Esophagus (tissue), 2 donors: ENCODE measurements at regions not wholly inside any gene's neighbourhood (a gene's known extent, or its start where the extent isn't known, plus 50 kb on each side); places are given as distances from the start of the nearest gene placed in this dataset.

Experiments used
- H3K27ac ChIP-seq, 2 donors: one replicate each; pipeline ENCODE4 v1.5.1; 2013; ENCODE audit warnings: low read depth in 2 of 2, mild to moderate bottlenecking in 2 of 2, inconsistent platforms in 1 of 2, low read length in 1 of 2, moderate library complexity in 1 of 2
- H3K27me3 ChIP-seq, 2 donors: one replicate each; pipeline ENCODE4 v1.6.1; 2013; ENCODE audit warnings: low read length in 2 of 2, control low read depth in 1 of 2, mild to moderate bottlenecking in 1 of 2; ENCODE audit not compliant: insufficient read depth in 2 of 2, control insufficient read depth in 1 of 2
- H3K36me3 ChIP-seq, 2 donors: one replicate each; pipeline ENCODE4 v1.6.1; 2013; ENCODE audit warnings: low read length in 1 of 2; ENCODE audit not compliant: control insufficient read depth in 2 of 2, insufficient read depth in 2 of 2
- H3K4me1 ChIP-seq, 2 donors: one replicate each; pipeline ENCODE4 v1.6.1; 2013; ENCODE audit warnings: low read length in 1 of 2; ENCODE audit not compliant: control insufficient read depth in 2 of 2, insufficient read depth in 2 of 2
- H3K4me3 ChIP-seq, 2 donors: one replicate each; pipeline ENCODE4 v1.5.1; 2013; ENCODE audit warnings: low read length in 2 of 2, mild to moderate bottlenecking in 2 of 2, low read depth in 1 of 2, moderate library complexity in 1 of 2
- H3K9me3 ChIP-seq, 2 donors: one replicate each; pipeline ENCODE4 v1.6.1; 2013; ENCODE audit warnings: mild to moderate bottlenecking in 2 of 2, low read depth in 1 of 2, low read length in 1 of 2, moderate library complexity in 1 of 2; ENCODE audit not compliant: control insufficient read depth in 2 of 2, insufficient read depth in 1 of 2
- WGBS, 2 donors: extraction: QIAGEN DNeasy Blood & Tissue Kit; methylation state at CpG; one replicate each; pipeline ENCODE4 v1.1.7; 2013; 5-methylcytosine and 5-hydroxymethylcytosine counted together
- donor health status: healthy with polysubstance abuse.
- donor health status: Bipolar disorder and iron deficiency.

DNA sequence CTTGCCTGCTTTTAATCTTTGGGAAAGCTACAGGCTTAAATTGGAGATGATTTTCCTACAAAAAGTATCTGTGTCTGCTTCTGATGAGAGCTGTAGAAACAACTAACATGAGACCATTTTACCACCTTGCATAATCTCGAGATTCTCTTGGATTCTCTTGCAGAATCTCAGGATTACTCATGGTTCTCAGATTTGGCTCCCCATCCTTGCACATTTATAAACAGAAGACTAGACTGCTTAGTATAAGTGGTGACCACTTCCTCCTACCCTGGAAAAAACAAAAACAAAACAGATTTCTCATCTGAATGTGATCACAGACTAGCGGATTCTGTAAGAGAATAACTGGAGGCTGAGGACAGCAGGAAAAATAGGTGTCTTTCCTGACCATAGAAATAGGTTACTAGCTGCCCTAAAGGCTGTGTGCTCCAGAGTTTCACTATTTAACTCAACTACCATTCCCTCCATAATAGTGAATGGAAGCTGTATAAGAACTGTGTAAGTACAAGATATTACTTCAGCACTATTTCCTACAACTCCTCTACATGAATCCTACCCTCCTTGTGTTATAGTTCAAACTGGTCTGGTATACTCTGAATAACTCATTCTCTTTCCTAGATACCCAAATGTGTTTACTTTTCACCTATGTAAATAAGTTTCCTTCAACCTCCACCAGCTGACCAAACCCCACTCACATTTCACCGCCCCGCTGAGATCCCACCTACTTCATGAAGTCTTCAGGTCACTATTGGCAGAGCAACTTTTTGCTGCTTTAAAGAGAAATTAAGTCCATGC lies 122.2 kb upstream of the C2CD4B start:
- Histone ChIP-seq H3K9me3 (no peaks in the 10 kb centered on the region), H3K27ac (no peak overlapping the region), H3K4me1 (no peaks in the 10 kb centered on the region), H3K27me3 (peaks cover 0 to 2% of the 10 kb centered on the region in 2 donors), H3K4me3 (no peak overlapping the region), H3K36me3 (no peaks in the 10 kb centered on the region)
- 67 to 68% methylated on average over 4 of the region's 4 CpGs for WGBS, 2 donors

DNA sequence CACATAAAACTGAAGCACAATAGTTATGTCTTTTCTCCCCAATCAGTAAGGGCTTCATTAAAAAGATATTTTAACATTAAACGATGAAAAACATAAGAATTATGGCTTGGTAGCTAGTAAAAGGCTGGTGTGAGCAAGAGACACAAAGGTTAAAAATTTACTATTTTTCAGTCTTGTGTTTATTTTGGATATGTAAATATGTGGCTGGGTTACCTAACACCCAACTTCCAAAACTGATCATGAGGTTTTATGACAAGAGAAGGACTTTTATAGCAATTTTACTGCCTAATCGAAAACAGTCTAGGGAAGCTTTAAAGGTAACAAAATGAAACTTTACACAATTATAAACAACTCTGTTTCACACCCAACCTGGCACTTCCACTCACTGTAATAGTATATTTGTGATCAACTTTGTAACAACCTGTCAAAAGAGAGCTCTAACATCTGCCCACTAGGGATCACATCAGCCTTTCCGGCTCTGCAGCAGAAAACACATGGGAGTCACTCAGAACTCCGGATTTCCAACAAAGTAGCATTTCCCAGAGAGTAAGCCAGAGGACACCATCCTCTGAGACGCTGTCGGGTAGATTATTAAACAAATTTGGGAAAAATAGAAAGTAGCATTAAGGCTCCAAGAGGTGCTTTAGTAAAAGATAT lies 123.4 kb upstream of the C2CD4B start:
- 74 to 79% methylated on average over 6 of the region's 6 CpGs for WGBS, 2 donors

DNA sequence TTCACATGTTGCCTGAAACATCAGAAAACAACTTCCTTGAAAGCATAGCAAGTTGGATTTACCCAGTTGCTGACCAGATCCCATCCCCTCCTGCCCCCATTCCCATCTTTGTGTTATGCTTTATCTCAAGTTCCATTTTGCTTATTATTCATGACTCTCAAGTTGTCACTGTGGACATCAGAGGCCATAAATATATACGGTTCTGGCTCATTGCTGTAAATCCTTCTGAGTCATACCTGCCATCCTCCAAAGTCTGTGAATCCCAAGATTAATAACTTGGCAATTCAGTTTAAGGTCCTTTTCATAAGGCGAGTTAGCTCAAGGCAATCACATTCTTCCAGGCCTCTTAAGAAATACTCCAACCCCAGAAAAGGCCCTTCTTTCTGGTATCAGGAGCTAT lies 126.2 kb upstream of the C2CD4B start:
- no peak overlapping the region for H3K4me3 ChIP-seq
- H3K4me1 ChIP-seq = no peaks in the 10 kb centered on the region
- WGBS, 2 donors = 44 to 55% methylated on average over 2 of the region's 2 CpGs
- peaks cover 0 to 2% of the 10 kb centered on the region in 2 donors for H3K27me3 ChIP-seq
- H3K36me3 ChIP-seq = no peaks in the 10 kb centered on the region
- H3K9me3 ChIP-seq = no peaks in the 10 kb centered on the region
- H3K27ac ChIP-seq = no peak overlapping the region

More for the DNA sequence above, 123.4 kb upstream of the C2CD4B start:
- Histone ChIP-seq H3K9me3 (no peaks in the 10 kb centered on the region), H3K4me3 (no peak overlapping the region), H3K27me3 (peaks cover 0 to 2% of the 10 kb centered on the region in 2 donors), H3K4me1 (no peaks in the 10 kb centered on the region), H3K36me3 (no peaks in the 10 kb centered on the region), H3K27ac (no peak overlapping the region)

- H3K4me1 ChIP-seq = no peaks in the 10 kb centered on the region
- no peak overlapping the region for H3K27ac ChIP-seq
- no peaks in the 10 kb centered on the region for H3K27me3 ChIP-seq
- H3K36me3 ChIP-seq = no peaks in the 10 kb centered on the region
- H3K4me3 ChIP-seq = no peak overlapping the region
- no peaks in the 10 kb centered on the region for H3K9me3 ChIP-seq
- 75 to 80% methylated on average over 12 of the region's 12 CpGs for WGBS, 2 donors
These were observed 131.8 kb upstream of the C2CD4B start for GRCh38 chr15:62296756-62297507.

DNA sequence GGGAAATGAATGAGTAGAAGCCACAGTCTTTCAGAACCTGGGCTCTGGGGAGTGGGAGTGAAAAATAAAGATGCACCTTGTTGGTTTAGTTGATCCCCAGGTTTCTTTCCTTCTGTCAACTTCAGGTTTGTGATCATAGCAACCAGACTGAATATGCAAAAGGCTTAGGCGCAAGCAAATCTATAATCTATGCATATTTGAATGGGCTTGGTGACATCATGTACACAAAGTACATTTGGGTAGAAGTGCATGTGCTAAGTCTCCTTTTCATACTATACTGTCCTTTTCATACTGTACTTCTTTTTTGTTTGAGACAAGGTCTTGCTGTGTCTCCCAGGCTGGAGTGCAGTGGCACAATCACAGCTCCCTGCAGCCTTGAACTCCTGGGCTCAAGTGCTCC lies 132.4 kb upstream of the C2CD4B start:
- Histone ChIP-seq H3K27me3 (no peaks in the 10 kb centered on the region), H3K9me3 (no peaks in the 10 kb centered on the region), H3K4me1 (no peaks in the 10 kb centered on the region), H3K36me3 (no peaks in the 10 kb centered on the region), H3K27ac (no peak overlapping the region), H3K4me3 (no peak overlapping the region)
- 100% methylated on average over 1 of the region's 1 CpG for WGBS, 2 donors

DNA sequence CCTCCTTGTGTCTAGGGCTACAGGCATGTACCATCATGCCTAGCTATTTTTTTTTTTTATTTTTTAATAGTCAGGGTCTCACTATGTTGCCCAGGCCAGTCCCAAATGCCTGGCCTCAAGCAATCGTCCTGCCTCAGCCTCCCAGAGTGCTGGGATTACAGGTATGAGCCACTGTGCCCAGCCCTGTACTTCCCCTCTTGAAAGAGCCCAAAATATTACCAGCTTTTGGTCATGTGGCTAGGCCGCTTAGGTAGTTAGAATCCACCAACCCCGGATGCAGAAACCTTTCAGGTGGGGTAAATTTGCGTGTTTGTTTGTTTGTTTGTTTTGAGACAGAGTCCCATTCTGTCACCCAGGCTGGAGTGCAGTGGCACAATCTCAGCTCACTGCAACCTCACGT lies 132.8 kb upstream of the C2CD4B start:
- no peaks in the 10 kb centered on the region for H3K36me3 ChIP-seq
- no peaks in the 10 kb centered on the region for H3K27me3 ChIP-seq
- H3K4me3 ChIP-seq = no peak overlapping the region
- H3K9me3 ChIP-seq = no peaks in the 10 kb centered on the region
- no peak overlapping the region for H3K27ac ChIP-seq
- H3K4me1 ChIP-seq = no peaks in the 10 kb centered on the region
- 79 to 81% methylated on average over 5 of the region's 5 CpGs for WGBS, 2 donors

DNA sequence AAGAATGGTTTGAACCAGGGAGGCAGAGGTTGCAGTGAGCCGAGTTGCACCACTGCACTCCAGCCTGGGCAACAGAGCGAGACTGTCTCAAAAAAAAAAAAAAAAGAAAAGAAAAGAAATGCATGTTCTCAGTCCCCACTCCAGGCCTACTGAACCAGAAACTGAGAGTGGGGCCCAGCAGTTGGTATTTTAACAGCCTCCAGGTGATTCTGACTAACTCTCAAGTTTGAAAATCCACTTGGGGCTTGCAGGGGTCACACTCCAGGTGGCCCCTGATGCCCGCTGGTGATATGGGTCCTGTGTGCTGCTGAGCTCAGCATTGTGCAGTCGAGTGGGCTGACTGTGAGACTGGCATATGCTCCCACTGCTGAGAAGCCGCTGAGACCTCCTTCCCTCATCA lies 133.7 kb upstream of the C2CD4B start:
- Histone ChIP-seq H3K9me3 (no peaks in the 10 kb centered on the region), H3K27me3 (no peaks in the 10 kb centered on the region), H3K36me3 (no peaks in the 10 kb centered on the region), H3K4me3 (no peak overlapping the region), H3K27ac (no peak overlapping the region), H3K4me1 (no peaks in the 10 kb centered on the region)
- WGBS, 2 donors = 88 to 90% methylated on average over 5 of the region's 5 CpGs

- no peaks in the 10 kb centered on the region for H3K9me3 ChIP-seq
- 93 to 96% methylated on average over 10 of the region's 10 CpGs for WGBS, 2 donors
- no peak overlapping the region for H3K4me3 ChIP-seq
- no peaks in the 10 kb centered on the region for H3K27me3 ChIP-seq
- H3K27ac ChIP-seq = no peak overlapping the region
- H3K4me1 ChIP-seq = no peaks in the 10 kb centered on the region
- H3K36me3 ChIP-seq = no peaks in the 10 kb centered on the region
These were observed 134.5 kb upstream of the C2CD4B start for GRCh38 chr15:62299541-62299940.

GRCh38 chr15:62301993-62302675 lies 137.0 kb upstream of the C2CD4B start:
- Histone ChIP-seq H3K36me3 (no peaks in the 10 kb centered on the region), H3K4me1 (no peaks in the 10 kb centered on the region), H3K4me3 (no peak overlapping the region), H3K9me3 (no peaks in the 10 kb centered on the region), H3K27ac (no peak overlapping the region), H3K27me3 (no peaks in the 10 kb centered on the region)
- WGBS, 2 donors = 69 to 75% methylated on average over 3 of the region's 3 CpGs
